NCI-H510A (cell line): ENCODE measurements at regions not wholly inside any gene's neighbourhood (a gene's known extent, or its start where the extent isn't known, plus 50 kb on each side); places are given as distances from the start of the nearest gene placed in this dataset.

Experiments used
- DNase-seq: peaks from one replicate; lab custom pipeline; 2025; lab: John Stamatoyannopoulos, UW

GRCh38 chr17:55829995-55830612 is 79.3 kb downstream of the PCTP start:
- DNase-seq = no peak

GRCh38 chr17:55830699-55831471 is 80.0 kb downstream of the PCTP start:
- DNase-seq = no peak

GRCh38 chr17:55833306-55833705 is 82.5 kb downstream of the PCTP start:
- no peak for DNase-seq

GRCh38 chr17:55842405-55843158 is 91.7 kb downstream of the PCTP start:
- DNase-seq = no peak

GRCh38 chr17:55843785-55844184 is 92.9 kb downstream of the PCTP start:
- DNase-seq = no peak

GRCh38 chr17:55845385-55845784 is 94.5 kb downstream of the PCTP start:
- DNase-seq = peak; percentile 22

- no peak for DNase-seq
These were observed 95.9 kb downstream of the PCTP start for GRCh38 chr17:55846745-55847144.

- peak; percentile 3 for DNase-seq
These were observed 101.9 kb downstream of the PCTP start for GRCh38 chr17:55852734-55853133.

GRCh38 chr17:55859301-55859795 is 108.5 kb downstream of the PCTP start:
- no peak for DNase-seq

DNA sequence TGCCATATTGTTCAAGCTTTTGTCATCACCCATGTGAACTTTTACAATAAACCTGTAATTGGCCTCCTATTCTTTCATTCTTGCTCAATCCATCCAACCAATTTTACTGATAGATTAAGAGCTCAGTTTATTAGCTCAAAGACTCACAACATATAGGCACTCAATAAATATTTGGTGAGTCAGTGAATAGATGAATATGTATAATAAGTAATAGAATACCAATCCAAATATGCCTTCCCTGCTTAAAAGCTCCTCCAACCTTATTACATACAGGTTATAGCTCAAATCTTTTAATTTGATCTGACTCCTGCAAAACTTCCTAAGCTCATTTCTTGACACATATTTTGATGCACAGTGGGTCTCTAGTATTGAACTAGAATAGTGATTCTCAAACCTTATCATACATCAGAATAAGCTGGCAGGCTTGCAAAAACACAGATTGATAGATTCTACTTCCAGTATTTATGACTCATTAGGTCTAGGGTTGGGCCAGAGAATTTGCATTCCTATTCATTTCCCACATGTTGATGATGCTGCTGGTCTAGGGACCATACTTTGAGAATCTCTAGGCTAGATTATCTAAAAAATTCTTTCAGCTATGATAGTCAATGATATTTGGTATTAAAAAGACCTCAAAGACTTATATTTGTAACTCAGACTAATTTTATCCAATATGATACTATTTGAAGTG is 114.4 kb downstream of the PCTP start:
- DNase-seq = no peak

- DNase-seq = no peak
These were observed 119.2 kb downstream of the PCTP start for GRCh38 chr17:55870044-55870443.

- DNase-seq = no peak
These were observed 121.5 kb downstream of the PCTP start for GRCh38 chr17:55872374-55872773.

GRCh38 chr17:55873017-55873758 is 122.3 kb downstream of the PCTP start:
- DNase-seq = no peak

DNA sequence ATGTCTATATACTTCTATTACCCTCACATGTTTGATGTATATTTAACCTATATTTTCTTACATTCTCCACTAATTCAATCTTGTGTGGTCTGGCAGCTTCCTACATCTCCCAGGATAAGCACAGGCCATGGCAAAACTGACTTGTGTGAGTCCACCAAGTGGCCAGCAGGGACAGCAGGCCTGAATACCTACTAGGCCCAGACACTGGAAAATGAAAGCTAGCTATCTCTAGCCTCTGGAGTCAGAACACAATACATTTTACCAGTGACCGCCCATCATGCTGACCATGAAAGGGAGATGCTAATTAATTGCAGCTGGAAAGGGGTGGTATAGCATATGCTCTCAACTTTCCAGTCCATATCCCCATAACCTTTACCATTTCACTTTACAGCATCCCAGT is 132.3 kb downstream of the PCTP start:
- DNase-seq = no peak

GRCh38 chr17:55887531-55887930 is 136.7 kb downstream of the PCTP start:
- DNase-seq = no peak

DNA sequence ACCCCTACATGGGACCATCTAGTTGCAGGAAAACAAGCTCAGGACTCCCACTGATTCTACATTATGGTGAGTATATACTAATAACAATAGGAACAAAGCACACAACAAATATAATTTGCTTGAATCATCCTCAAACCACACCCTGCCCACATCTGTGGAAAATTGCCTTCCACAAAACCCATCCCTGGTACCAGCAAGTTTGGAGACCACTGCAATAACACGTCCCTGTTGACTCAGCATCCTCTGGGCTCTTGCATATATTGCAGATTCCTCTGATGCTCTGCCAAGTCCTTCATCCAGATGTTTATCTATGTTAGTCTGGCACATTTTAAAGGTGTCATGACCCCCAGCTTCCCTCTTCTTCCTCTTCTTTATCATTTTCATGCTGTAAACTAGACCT is 138.4 kb downstream of the PCTP start:
- DNase-seq = no peak

GRCh38 chr17:55895112-55895759 is 144.4 kb downstream of the PCTP start:
- DNase-seq = no peak

- DNase-seq = no peak
These were observed 146.4 kb downstream of the PCTP start for GRCh38 chr17:55897301-55897700.

- no peak for DNase-seq
These were observed 147.3 kb downstream of the PCTP start for GRCh38 chr17:55898195-55898594.

- DNase-seq = no peak
These were observed 149.3 kb downstream of the PCTP start for GRCh38 chr17:55900188-55900587.
